Keratinocyte (primary cell): ENCODE measurements at regions not wholly inside any gene's neighbourhood (a gene's known extent, or its start where the extent isn't known, plus 50 kb on each side); places are given as distances from the start of the nearest gene placed in this dataset.

Experiments
- DNase-seq: peaks from one replicate; pipeline ENCODE4 v3.0.0-alpha.2; 2011; ENCODE audit warnings: low read depth, missing footprints, low spot score
- FAIRE-seq: peaks from 2 replicates; lab custom pipeline; 2011; peaks lifted over from hg19 to GRCh38; lab: Jason Lieb, UNC
- H2AFZ ChIP-seq: 2 replicates; pipeline ENCODE4 v1.6.0; 2012; ENCODE audit warnings: low read length, control low read depth, inconsistent platforms; ENCODE audit not compliant: control insufficient read depth
- H3K27ac ChIP-seq: 2 replicates; pipeline ENCODE4 v1.5.1; 2011; ENCODE audit warnings: low read length; ENCODE audit not compliant: control insufficient read depth, insufficient read depth
- H3K27me3 ChIP-seq: 3 replicates; pipeline ENCODE4 v1.6.0; 2011; ENCODE audit warnings: low read length; ENCODE audit not compliant: control insufficient read depth, insufficient read depth; ENCODE audit errors: extremely low read depth
- H3K36me3 ChIP-seq, 2 experiments: 2 replicates in 1 of 2; 3 replicates in 1 of 2; pipeline ENCODE4 v1.5.1; 2011; ENCODE audit warnings: low read length in 2 of 2, mild to moderate bottlenecking in 1 of 2; ENCODE audit not compliant: control insufficient read depth in 2 of 2, insufficient read depth in 2 of 2; ENCODE audit errors: extremely low read depth in 1 of 2
- H3K4me1 ChIP-seq: 3 replicates; pipeline ENCODE4 v1.5.1; 2011; ENCODE audit warnings: low read length; ENCODE audit not compliant: control insufficient read depth, insufficient read depth; ENCODE audit errors: extremely low read depth
- H3K4me2 ChIP-seq: 3 replicates; pipeline ENCODE4 v1.6.0; 2011; ENCODE audit warnings: low read depth, low read length; ENCODE audit not compliant: control insufficient read depth, insufficient read depth; ENCODE audit errors: extremely low read depth
- H3K4me3 ChIP-seq, 3 experiments: fragments of 200-600 bp in 1 of 3; sonication (generic) in 1 of 3; 2 replicates in 2 of 3; 3 replicates in 1 of 3; pipeline ENCODE4 v1.5.1; 2011 to 2016; ENCODE audit warnings: low read length in 3 of 3, mild to moderate bottlenecking in 3 of 3, control low read depth in 2 of 3, inconsistent platforms in 1 of 3, low read depth in 1 of 3, mixed read lengths in 1 of 3, mixed run types in 1 of 3, moderate library complexity in 1 of 3; ENCODE audit not compliant: control insufficient read depth in 2 of 3, insufficient read depth in 2 of 3; ENCODE audit errors: extremely low read depth in 1 of 3
- H3K79me2 ChIP-seq: 2 replicates; pipeline ENCODE4 v1.6.0; 2012; ENCODE audit warnings: low read length; ENCODE audit not compliant: control insufficient read depth, insufficient read depth
- H3K9ac ChIP-seq: 3 replicates; pipeline ENCODE4 v1.6.0; 2011; ENCODE audit warnings: low read length; ENCODE audit not compliant: control insufficient read depth, insufficient read depth; ENCODE audit errors: extremely low read depth
- H3K9me1 ChIP-seq: 3 replicates; pipeline ENCODE4 v1.6.0; 2011; ENCODE audit warnings: low read length; ENCODE audit not compliant: control insufficient read depth, insufficient read depth; ENCODE audit errors: extremely low read depth
- H3K9me3 ChIP-seq: 2 replicates; pipeline ENCODE4 v1.5.1; 2012; ENCODE audit warnings: low read depth, low read length; ENCODE audit not compliant: control insufficient read depth
- H4K20me1 ChIP-seq: 3 replicates; pipeline ENCODE4 v1.6.0; 2011; ENCODE audit warnings: low read length; ENCODE audit not compliant: control insufficient read depth, insufficient read depth; ENCODE audit errors: extremely low read depth
- EZH2 ChIP-seq: IDR thresholded peaks from one replicate; pipeline ENCODE4 v1.6.1; 2012; ENCODE audit warnings: inconsistent platforms, mild to moderate bottlenecking, low read length, moderate library complexity
- dilution Hi-C: fragments of 300-500 bp; cut with MboI; formaldehyde crosslinking; loops from one replicate; pipeline ENCODE4 v1.7.0; 2020; ENCODE audit warnings: low sequenced_read_pairs; ENCODE audit not compliant: extremely low pct_ligation_motif_present
- TF ChIP-seq, protein P1 (sequence below), 3 experiments: IDR thresholded peaks in 1 of 3; conservative IDR thresholded peaks in 1 of 3; optimal IDR thresholded peaks in 1 of 3; 2 replicates in 2 of 3; 3 replicates in 1 of 3; pipeline versions ENCODE3 to v1.5.1; 2011; ENCODE audit warnings: low read length in 3 of 3, mild to moderate bottlenecking in 3 of 3, moderate library complexity in 2 of 3, control low read depth in 1 of 3, inconsistent platforms in 1 of 3; ENCODE audit not compliant: insufficient read depth in 2 of 3; ENCODE audit errors: extremely low read depth in 1 of 3

DNA sequence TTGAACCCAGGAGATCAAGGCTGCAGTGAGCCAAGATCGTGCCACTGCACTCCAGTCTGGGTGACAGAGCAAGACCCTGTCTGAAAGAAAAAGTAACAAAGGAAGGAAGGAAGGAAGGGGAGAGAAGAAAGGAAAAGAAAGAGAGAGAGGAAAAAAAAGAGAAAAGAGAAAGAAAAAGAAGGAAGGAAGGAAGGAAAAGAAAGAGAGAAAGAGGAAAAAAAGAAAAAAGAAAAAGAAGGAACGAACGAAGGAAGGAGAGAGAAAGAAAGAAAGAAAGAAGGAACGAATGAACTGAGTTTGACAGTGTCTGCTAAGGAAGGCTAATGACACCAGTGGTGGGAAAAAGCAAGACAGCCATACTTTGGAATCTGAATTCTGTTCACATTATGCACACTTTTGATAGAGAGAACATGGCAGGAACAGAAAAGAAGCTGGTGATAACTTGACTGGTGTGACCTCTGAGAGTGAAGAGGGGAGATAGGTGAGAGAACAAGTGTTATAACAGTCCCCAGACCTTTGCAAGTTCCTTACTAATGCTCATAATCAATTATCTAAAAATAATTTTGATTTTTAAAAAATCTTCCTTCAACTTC lies 93.3 kb upstream of the MYLIP start:
- FAIRE-seq, result no peak
- dilution Hi-C loops, result no loop called here
- H4K20me1 ChIP-seq, result no peaks in the 10 kb centered on the region
- H3K27ac ChIP-seq, result no peak overlapping the region
- H2AFZ ChIP-seq, result no peak overlapping the region
- no peak for DNase-seq
- H3K4me3 ChIP-seq, result no peak overlapping the region
- no peaks in the 10 kb centered on the region for H3K4me1 ChIP-seq
- H3K36me3 ChIP-seq, result no peaks in the 10 kb centered on the region
- no peak overlapping the region for H3K9ac ChIP-seq
- H3K9me1 ChIP-seq, result no peaks in the 10 kb centered on the region
- H3K79me2 ChIP-seq, result no peaks in the 10 kb centered on the region
- no peak overlapping the region for H3K4me2 ChIP-seq
- TF ChIP-seq, protein P1, sequence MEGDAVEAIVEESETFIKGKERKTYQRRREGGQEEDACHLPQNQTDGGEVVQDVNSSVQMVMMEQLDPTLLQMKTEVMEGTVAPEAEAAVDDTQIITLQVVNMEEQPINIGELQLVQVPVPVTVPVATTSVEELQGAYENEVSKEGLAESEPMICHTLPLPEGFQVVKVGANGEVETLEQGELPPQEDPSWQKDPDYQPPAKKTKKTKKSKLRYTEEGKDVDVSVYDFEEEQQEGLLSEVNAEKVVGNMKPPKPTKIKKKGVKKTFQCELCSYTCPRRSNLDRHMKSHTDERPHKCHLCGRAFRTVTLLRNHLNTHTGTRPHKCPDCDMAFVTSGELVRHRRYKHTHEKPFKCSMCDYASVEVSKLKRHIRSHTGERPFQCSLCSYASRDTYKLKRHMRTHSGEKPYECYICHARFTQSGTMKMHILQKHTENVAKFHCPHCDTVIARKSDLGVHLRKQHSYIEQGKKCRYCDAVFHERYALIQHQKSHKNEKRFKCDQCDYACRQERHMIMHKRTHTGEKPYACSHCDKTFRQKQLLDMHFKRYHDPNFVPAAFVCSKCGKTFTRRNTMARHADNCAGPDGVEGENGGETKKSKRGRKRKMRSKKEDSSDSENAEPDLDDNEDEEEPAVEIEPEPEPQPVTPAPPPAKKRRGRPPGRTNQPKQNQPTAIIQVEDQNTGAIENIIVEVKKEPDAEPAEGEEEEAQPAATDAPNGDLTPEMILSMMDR (optimal IDR thresholded peaks at IDR 0.05 in 1 of 3, IDR thresholded peaks at IDR 0.05 in 1 of 3, conservative IDR thresholded peaks at IDR 0.05 in 1 of 3; ENCODE audit: extremely low read depth in 1 of 3, insufficient read depth in 2 of 3, low read length in 3 of 3), result no peak
- TF ChIP-seq EZH2, result no peak
- no peaks in the 10 kb centered on the region for H3K27me3 ChIP-seq
- no peaks in the 10 kb centered on the region for H3K9me3 ChIP-seq

- no peaks in the 10 kb centered on the region for H3K9me1 ChIP-seq
- H3K27me3 ChIP-seq, result no peaks in the 10 kb centered on the region
- no peak overlapping the region for H3K9ac ChIP-seq
- H3K9me3 ChIP-seq, result no peaks in the 10 kb centered on the region
- TF ChIP-seq, protein P1 (optimal IDR thresholded peaks at IDR 0.05 in 1 of 3, IDR thresholded peaks at IDR 0.05 in 1 of 3, conservative IDR thresholded peaks at IDR 0.05 in 1 of 3; ENCODE audit: extremely low read depth in 1 of 3, insufficient read depth in 2 of 3, low read length in 3 of 3), result no peak
- TF ChIP-seq EZH2, result no peak
- no peaks in the 10 kb centered on the region for H3K4me1 ChIP-seq
- no peak overlapping the region for H3K4me2 ChIP-seq
- no peak overlapping the region for H3K27ac ChIP-seq
- dilution Hi-C loops, result no loop called here
- DNase-seq (no peak), FAIRE-seq (no peak)
- H2AFZ ChIP-seq, result no peak overlapping the region
- no peaks in the 10 kb centered on the region for H3K36me3 ChIP-seq
- no peaks in the 10 kb centered on the region for H4K20me1 ChIP-seq
- no peaks in the 10 kb centered on the region for H3K79me2 ChIP-seq
- no peak overlapping the region for H3K4me3 ChIP-seq
Measured at GRCh38 chr6:16033214-16033613, 95.7 kb upstream of the MYLIP start.
